ENCODE measurements at regions not wholly inside any gene's neighbourhood (a gene's known extent, or its start where the extent isn't known, plus 50 kb on each side); places are given as distances from the start of the nearest gene placed in this dataset.
"Not testable (repeated sequence)": the region's sequence is repeated elsewhere in the genome, so short reads cannot be mapped to it uniquely, and the experiment has no call there.

- no peak for DNase-seq
Observed at GRCh38 chr3:146739203-146739671, 134.1 kb upstream of the PLSCR5 start.

DNA sequence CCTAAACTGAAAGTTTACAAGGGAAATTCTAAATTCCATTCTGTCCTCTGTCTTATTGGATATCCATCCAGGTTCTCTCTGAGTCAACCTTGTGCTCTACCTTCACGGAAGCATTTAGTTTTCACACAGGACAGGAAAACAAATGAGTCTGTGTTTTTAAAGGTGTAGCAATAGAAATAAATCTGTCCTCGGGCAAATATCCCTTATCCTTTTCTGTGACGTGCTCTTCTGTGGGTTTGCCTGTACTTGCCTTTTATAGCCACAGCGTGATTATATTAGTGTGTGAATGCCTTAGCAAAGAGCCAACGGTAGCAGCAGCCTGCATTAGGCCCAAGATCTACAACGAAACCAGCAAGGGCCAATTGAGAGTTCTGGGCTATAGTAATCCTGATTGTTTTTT is 127.2 kb upstream of the PLSCR5 start:
- DNase-seq, result no peak

- no peak for DNase-seq
Observed at GRCh38 chr3:146715170-146715569, 110.0 kb upstream of the PLSCR5 start.

GRCh38 chr3:146712806-146713205 is 107.7 kb upstream of the PLSCR5 start:
- DNase-seq, result no peak

GRCh38 chr3:146709969-146710368 is 104.8 kb upstream of the PLSCR5 start:
- DNase-seq, result no peak

DNA sequence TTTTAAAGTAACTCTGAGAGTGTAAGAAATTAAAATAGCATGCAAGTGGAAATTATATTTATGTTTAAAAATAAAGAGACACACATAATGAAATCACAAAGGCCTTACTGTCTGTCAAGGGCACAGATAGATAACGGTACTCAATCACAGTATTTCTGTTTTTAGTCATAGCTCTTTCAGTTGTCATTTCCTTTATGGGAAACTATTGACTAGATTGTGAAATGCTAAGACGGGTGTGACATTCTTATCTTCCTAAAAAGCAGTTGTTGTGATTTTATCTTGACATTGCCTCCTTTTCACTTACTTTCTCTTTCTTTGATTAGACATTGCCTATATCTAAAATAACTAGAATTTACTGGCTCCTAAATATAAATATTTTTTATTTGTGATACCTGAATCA is 100.1 kb upstream of the PLSCR5 start:
- DNase-seq, result no peak

- DNase-seq, result no peak
Observed at GRCh38 chr3:146702237-146702636, 97.1 kb upstream of the PLSCR5 start.

GRCh38 chr3:146701246-146701645 is 96.1 kb upstream of the PLSCR5 start:
- DNase-seq, result no peak

GRCh38 chr3:146700025-146700424 is 94.9 kb upstream of the PLSCR5 start:
- DNase-seq, result not testable (repeated sequence)

- no peak for DNase-seq
Observed at GRCh38 chr3:146692254-146692653, 87.1 kb upstream of the PLSCR5 start.

GRCh38 chr3:146685050-146685814 is 80.1 kb upstream of the PLSCR5 start:
- no peak for DNase-seq

DNA sequence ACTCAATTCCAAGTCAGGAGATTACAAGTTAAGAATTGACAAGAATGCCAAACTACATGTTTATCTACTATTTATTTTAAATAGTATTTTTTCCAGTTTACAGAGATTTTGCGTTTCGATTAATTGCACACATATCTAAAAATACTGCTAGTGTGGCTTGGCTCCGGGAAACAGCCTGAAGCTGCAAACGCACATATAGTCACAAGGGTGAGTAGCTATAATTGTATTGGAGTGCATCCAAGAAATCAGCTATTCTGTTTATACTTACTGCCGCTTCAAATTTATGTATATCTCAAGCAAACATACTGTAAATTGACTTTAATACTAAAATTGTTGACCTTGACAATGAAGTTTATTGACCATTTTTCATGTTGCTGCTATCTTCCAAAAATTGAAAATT is 77.0 kb upstream of the PLSCR5 start:
- peak; percentile 58 for DNase-seq

GRCh38 chr3:146680617-146681016 is 75.5 kb upstream of the PLSCR5 start:
- DNase-seq, result peak; percentile 23

- DNase-seq, result no peak
Observed at GRCh38 chr3:146679995-146680394, 74.8 kb upstream of the PLSCR5 start.

- no peak for DNase-seq
Observed at GRCh38 chr3:146679191-146679590, 74.0 kb upstream of the PLSCR5 start.

DNA sequence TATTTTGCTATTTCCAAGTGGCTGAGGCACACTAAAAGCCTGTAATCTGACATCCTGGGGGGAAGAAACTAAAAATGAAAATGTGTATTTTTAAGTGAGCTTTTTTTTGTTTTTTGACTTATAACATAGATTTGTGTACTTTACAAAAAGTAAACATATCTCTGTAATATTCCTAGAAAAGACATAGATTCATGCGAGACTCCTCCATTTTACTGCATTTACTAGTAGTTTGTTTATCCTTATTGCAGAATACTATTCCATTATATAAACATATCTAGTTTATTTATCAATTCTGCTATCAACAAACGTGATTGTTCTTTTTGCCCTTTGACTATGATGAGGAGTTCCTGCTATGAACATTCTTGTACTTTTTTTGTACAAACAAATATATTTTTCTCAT is 67.8 kb upstream of the PLSCR5 start:
- DNase-seq, result no peak

- no peak for DNase-seq
Observed at GRCh38 chr3:146664403-146664802, 59.3 kb upstream of the PLSCR5 start.

DNA sequence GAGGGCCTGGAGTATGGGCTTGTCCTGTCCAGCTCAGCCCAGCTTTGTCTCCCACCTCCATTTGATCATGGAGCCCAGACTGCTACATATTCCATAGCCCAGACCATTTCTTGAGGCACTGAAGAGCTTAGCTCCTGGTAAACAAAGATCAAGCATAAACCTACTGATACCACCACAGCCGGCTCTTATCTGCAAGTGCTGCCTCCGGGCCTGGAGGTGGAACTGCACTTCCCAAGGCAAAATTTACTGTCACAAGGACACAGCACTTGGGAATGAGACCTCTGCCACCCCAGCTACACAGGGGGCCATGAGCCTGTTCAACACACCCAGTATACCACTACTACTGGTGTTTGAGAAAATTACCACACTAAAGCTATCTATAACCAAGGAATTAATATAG is 53.7 kb upstream of the PLSCR5 start:
- DNase-seq, result no peak

- no peak for DNase-seq
Observed at GRCh38 chr3:146655333-146655996, 50.3 kb upstream of the PLSCR5 start.

Measured in DMS153 (cell line).